GM12873 (cell line): ENCODE measurements at regions not wholly inside any gene's neighbourhood (a gene's known extent, or its start where the extent isn't known, plus 50 kb on each side); places are given as distances from the start of the nearest gene placed in this dataset.

Experiments
- TF ChIP-seq, protein P1 (sequence below): IDR thresholded peaks from 2 replicates; pipeline ENCODE4 v1.5.1; 2012; ENCODE audit warnings: low read depth, mild to moderate bottlenecking, moderate library complexity, low read length, control low read depth; ENCODE audit not compliant: insufficient read depth; ENCODE audit errors: missing control alignments

DNA sequence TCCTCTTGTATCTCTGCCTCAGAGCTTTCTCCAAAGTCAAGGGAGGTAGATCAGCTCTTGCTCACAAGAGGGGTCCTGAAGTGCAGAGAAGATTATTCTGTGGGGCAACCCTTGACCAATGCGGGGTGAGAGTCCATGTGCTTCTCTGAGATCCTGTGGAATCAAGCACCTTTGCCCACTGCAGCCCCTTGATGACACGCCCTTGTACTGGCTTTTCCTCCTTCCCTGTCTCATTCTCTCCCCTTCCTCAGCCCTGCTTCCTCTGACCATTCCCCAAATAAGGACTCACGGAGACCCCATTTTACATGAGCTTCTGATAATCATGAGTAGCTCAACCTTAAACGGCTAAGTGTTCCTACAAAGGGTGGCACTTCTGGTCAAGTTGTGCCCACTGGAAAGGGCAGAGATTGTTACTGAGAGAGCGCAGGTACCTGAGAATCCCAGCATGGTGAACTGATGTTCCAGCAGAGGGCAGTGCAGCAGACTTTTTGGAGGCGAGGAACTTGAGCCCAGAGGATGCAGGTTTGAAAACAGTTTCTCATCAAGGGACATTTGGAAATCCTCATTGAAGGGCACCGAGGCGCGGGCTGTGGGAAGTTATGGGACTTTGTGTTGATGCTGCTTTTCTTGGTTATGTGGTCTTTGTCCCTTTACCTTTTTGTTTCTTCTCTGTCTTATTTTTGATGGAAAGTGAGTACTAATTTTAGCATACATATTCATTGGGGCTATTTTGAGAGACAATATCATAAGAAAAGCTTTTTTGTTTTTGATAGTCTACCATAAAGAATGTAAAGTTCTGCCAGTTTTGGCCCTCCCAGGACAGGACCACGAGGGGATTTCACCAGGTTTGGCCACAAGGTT, 201.3 kb downstream of the RBM46 start:
- TF ChIP-seq, protein P1, sequence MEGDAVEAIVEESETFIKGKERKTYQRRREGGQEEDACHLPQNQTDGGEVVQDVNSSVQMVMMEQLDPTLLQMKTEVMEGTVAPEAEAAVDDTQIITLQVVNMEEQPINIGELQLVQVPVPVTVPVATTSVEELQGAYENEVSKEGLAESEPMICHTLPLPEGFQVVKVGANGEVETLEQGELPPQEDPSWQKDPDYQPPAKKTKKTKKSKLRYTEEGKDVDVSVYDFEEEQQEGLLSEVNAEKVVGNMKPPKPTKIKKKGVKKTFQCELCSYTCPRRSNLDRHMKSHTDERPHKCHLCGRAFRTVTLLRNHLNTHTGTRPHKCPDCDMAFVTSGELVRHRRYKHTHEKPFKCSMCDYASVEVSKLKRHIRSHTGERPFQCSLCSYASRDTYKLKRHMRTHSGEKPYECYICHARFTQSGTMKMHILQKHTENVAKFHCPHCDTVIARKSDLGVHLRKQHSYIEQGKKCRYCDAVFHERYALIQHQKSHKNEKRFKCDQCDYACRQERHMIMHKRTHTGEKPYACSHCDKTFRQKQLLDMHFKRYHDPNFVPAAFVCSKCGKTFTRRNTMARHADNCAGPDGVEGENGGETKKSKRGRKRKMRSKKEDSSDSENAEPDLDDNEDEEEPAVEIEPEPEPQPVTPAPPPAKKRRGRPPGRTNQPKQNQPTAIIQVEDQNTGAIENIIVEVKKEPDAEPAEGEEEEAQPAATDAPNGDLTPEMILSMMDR = peak; percentile 75

DNA sequence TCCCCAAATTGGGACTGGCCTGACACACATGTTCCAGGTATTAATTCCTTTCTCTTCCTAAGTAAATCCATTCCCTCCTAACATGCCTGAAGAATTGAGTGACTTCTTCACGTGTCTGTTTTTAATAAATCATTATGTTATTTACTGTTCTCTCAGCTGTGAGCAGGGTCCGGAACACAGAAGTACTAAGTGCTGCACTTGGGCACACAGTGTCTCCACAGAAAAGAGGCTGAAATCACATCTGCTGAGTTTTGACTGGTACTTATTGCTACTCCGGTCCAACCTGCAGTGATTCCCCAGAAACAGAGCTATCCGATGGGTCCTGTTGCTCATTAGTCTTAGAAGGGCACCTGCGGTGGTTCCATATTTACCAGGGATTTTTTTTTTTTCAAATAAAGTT, 202.6 kb downstream of the RBM46 start:
- TF ChIP-seq, protein P1 = no peak

GRCh38 chr4:154984148-154984547, 203.1 kb downstream of the RBM46 start:
- TF ChIP-seq, protein P1 = no peak

GRCh38 chr4:154984616-154985015, 203.5 kb downstream of the RBM46 start:
- TF ChIP-seq, protein P1 = no peak

DNA sequence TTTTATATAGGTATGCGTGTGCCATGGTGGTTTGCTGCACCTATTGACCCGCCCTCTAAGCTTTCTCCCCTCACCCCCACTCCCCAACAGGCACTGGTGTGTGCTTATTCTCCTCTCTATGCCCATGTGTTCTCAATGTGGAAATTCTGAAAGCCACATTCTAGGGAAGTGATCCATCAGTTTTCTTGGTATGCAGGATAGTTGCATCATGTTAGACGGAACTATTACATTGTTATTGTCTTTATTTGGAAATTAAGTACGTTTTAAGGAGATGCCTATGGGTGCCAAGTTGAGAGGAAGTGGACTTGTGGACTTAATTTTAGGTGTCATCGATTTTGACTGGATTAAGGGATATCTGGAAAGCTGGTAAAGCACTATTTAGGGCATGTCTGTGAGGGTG, 204.6 kb downstream of the RBM46 start:
- TF ChIP-seq, protein P1 = no peak

DNA sequence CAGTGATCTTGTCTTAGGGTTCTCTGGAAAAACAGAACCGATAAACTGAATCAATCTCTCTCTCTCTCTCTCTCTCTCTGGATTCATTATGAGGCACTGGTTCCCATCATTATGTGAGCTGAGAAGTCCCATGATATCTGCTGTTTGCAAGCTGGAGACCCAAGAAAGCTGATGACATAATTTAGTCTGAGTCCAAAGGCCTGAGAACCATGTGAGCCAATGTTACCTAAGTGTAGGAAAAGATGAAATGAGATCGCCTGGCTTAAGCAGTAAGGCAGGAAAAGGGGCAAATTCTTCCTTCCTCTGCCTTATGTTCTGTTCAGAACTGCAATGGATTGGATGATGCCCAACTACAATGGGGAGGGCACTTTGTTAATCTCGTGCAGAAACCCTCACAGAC, 207.4 kb downstream of the RBM46 start:
- TF ChIP-seq, protein P1 = no peak

DNA sequence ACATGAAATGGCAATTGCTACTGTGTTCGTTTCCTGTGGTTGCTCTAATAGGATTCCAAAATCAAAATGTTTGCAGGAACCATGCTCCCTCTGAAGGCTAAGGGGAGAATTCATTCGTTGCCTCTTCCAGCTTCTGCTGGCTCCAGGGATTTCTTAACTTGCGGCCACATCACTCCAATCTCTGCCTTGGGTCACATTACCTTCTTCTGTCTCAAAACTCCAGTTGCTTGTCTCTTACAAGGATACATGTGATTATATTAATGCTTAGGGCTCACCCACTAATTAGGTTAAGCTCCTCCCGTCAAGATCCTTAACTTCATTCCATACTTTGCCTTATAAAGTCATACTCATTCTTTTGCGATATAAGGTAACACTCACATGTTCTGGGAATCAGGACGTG, 208.4 kb downstream of the RBM46 start:
- TF ChIP-seq, protein P1 = no peak
